MCF 10A (cell line): ENCODE measurements at regions not wholly inside any gene's neighbourhood (a gene's known extent, or its start where the extent isn't known, plus 50 kb on each side); places are given as distances from the start of the nearest gene placed in this dataset.

Experiments used
- BruUV-seq: library from RNA; stranded (reverse); fragments of 400-500 nt; replicated peaks from 2 replicates; lab custom pipeline; 2021; lab: Mats Ljungman, UMichigan
- CTCF ChIA-PET: fragments of 300-600 bp; sonication (Branson Sonifier 250); formaldehyde crosslinking; extraction: SDS; loops from one replicate; lab custom pipeline; 2021; ENCODE audit warnings: antibody characterized with exemption, inconsistent platforms; lab: Yijun Ruan, JAX
- POLR2A ChIA-PET: fragments of 300-600, 350-650 bp; sonication (Branson Sonifier 250); formaldehyde crosslinking; extraction: SDS; loops from one replicate; lab custom pipeline; 2020; ENCODE audit warnings: antibody characterized with exemption, inconsistent platforms; lab: Yijun Ruan, JAX
- DNase-seq: peaks from one replicate; pipeline ENCODE4 v3.0.0-alpha.2; 2018; ENCODE audit not compliant: unreplicated experiment
- H3K27ac Mint-ChIP-seq: one replicate; pipeline ENCODE4 v1.8.0; 2022; ENCODE audit warnings: mild to moderate bottlenecking, low read depth, mixed read lengths; ENCODE audit not compliant: unreplicated experiment
- H3K27me3 Mint-ChIP-seq: one replicate; pipeline ENCODE4 v1.8.0; 2022; ENCODE audit warnings: mixed read lengths; ENCODE audit not compliant: insufficient read depth, unreplicated experiment
- H3K36me3 Mint-ChIP-seq: one replicate; pipeline ENCODE4 v1.8.0; 2022; ENCODE audit warnings: mild to moderate bottlenecking, moderate library complexity, mixed read lengths; ENCODE audit not compliant: insufficient read depth, unreplicated experiment
- H3K4me1 Mint-ChIP-seq: one replicate; pipeline ENCODE4 v1.8.0; 2022; ENCODE audit warnings: mixed read lengths; ENCODE audit not compliant: insufficient read depth, unreplicated experiment
- H3K4me3 Mint-ChIP-seq: one replicate; pipeline ENCODE4 v1.8.0; 2022; ENCODE audit warnings: mild to moderate bottlenecking, moderate library complexity, mixed read lengths; ENCODE audit not compliant: unreplicated experiment
- H3K9me3 Mint-ChIP-seq: one replicate; pipeline ENCODE4 v1.8.0; 2022; ENCODE audit warnings: mixed read lengths; ENCODE audit not compliant: unreplicated experiment
- CTCF ChIP-seq: fragments of 200-600 bp; IDR thresholded peaks from one replicate; pipeline ENCODE4 v1.8.0; 2022; ENCODE audit warnings: antibody characterized with exemption, mild to moderate bottlenecking; ENCODE audit not compliant: unreplicated experiment
- intact Hi-C: fragments of 100-400 bp; cut with micrococcal nuclease; formaldehyde crosslinking; loops from 2 replicates; pipeline ENCODE4 v1.14.1; 2022

GRCh38 chr4:112975567-112976355, 73.7 kb upstream of the ANK2 start:
- Mint-ChIP-seq H3K27ac (no peak overlapping the region), H3K4me3 (no peak overlapping the region), H3K4me1 (no peaks in the 10 kb centered on the region), H3K27me3 (no peaks in the 10 kb centered on the region), H3K36me3 (no peaks in the 10 kb centered on the region), H3K9me3 (no peaks in the 10 kb centered on the region)
- TF ChIP-seq CTCF, result no peak
- ChIA-PET POLR2A (no interaction called here), CTCF (interaction anchor here (0.7 to 1.2 kb wide), 2 partner anchors 24 to 94 kb away, joined by 3 to 4 read pairs; no protein-coding TSS in a partner anchor)
- no TSS peak for BruUV-seq
- intact Hi-C loops, result no loop called here
- DNase-seq, result no peak

- ChIA-PET POLR2A (no interaction called here), CTCF (no interaction called here)
- BruUV-seq, result no TSS peak
- H3K4me3 Mint-ChIP-seq, result no peak overlapping the region
- TF ChIP-seq CTCF, result no peak
- intact Hi-C loops, result no loop called here
- DNase-seq, result no peak
- H3K27ac Mint-ChIP-seq, result no peak overlapping the region
- H3K27me3 Mint-ChIP-seq, result no peaks in the 10 kb centered on the region
- H3K4me1 Mint-ChIP-seq, result no peaks in the 10 kb centered on the region
- H3K36me3 Mint-ChIP-seq, result no peaks in the 10 kb centered on the region
- H3K9me3 Mint-ChIP-seq, result no peaks in the 10 kb centered on the region
These were observed 70.6 kb upstream of the ANK2 start for GRCh38 chr4:112978691-112979472.

GRCh38 chr4:112979881-112980421, 69.5 kb upstream of the ANK2 start:
- CTCF ChIA-PET, result interaction anchor here (0.6 to 0.7 kb wide), 3 partner anchors 151 to 161 kb away, joined by 3 to 4 read pairs (median 3); no protein-coding TSS in a partner anchor

More at GRCh38 chr4:112979881-112980421, 69.5 kb upstream of the ANK2 start:
- no peak overlapping the region for H3K27ac Mint-ChIP-seq
- intact Hi-C loops, result no loop called here
- TF ChIP-seq CTCF, result no peak
- POLR2A ChIA-PET, result no interaction called here
- no peaks in the 10 kb centered on the region for H3K9me3 Mint-ChIP-seq
- H3K4me1 Mint-ChIP-seq, result no peaks in the 10 kb centered on the region
- no peak for DNase-seq
- no peaks in the 10 kb centered on the region for H3K36me3 Mint-ChIP-seq
- no TSS peak for BruUV-seq
- no peaks in the 10 kb centered on the region for H3K27me3 Mint-ChIP-seq
- no peak overlapping the region for H3K4me3 Mint-ChIP-seq
